ENCODE measurements at regions not wholly inside any gene's neighbourhood (a gene's known extent, or its start where the extent isn't known, plus 50 kb on each side); places are given as distances from the start of the nearest gene placed in this dataset.

DNA sequence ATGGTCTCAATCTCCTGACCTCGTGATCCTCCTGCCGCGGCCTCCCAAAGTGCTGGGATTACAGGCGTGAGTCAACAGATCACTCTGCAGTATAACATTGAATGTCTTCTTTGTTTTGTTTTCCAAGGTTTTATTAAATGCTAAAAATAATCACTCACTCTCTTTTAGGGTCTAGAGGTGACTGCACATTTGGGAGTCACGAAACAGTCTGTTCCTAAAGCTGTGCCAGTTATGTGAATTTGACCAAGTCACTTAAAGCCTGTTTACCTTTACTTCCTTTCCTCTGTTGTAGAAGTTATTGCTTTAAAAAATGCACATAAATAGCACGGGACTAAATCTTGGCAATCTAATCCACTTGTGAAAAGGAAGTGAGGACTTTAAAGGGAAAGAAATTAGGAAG is 304.9 kb upstream of the PTGER4 start:
- TF ChIP-seq, protein P1, sequence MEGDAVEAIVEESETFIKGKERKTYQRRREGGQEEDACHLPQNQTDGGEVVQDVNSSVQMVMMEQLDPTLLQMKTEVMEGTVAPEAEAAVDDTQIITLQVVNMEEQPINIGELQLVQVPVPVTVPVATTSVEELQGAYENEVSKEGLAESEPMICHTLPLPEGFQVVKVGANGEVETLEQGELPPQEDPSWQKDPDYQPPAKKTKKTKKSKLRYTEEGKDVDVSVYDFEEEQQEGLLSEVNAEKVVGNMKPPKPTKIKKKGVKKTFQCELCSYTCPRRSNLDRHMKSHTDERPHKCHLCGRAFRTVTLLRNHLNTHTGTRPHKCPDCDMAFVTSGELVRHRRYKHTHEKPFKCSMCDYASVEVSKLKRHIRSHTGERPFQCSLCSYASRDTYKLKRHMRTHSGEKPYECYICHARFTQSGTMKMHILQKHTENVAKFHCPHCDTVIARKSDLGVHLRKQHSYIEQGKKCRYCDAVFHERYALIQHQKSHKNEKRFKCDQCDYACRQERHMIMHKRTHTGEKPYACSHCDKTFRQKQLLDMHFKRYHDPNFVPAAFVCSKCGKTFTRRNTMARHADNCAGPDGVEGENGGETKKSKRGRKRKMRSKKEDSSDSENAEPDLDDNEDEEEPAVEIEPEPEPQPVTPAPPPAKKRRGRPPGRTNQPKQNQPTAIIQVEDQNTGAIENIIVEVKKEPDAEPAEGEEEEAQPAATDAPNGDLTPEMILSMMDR (IDR thresholded peaks at IDR 0.05; ENCODE audit: insufficient read depth, low read length, poor library complexity, severe bottlenecking): no peak
- H3K27me3 ChIP-seq (replicated peaks; ENCODE audit: control insufficient read depth, insufficient read depth, low read length): no peaks in the 10 kb centered on the region
- H3K4me3 ChIP-seq (replicated peaks; ENCODE audit: low read depth, low read length): no peak overlapping the region
- no peaks in the 10 kb centered on the region for H3K36me3 ChIP-seq (ENCODE audit: control insufficient read depth, insufficient read depth, low read length)
- DNase-seq (ENCODE audit: extremely low read depth, insufficient read length): no peak

DNA sequence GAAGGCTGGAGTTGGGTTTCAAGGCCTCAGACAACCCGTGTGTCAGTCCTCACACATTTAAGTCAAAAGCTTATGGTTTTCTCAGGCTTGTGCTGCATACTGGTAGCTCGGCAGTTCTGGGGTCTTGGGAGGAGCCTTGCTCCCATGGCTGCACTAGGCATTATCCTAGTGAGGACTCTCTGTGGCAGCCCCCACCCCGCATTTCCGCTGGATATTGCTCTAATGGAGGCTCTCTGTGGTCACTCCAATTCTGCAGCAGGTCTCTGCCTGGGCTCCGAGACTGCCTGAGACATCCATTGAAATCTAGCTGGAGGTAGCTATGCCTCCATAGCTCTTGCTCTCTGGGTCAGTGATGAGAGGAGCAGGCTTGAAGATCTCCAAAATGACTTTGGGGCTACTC is 311.5 kb upstream of the PTGER4 start:
- DNase-seq (ENCODE audit: extremely low read depth, insufficient read length): no peak
- TF ChIP-seq, protein P1 (IDR thresholded peaks at IDR 0.05; ENCODE audit: insufficient read depth, low read length, poor library complexity, severe bottlenecking): no peak
- Histone ChIP-seq H3K4me3 (replicated peaks; ENCODE audit: low read depth, low read length) (no peak overlapping the region), H3K36me3 (ENCODE audit: control insufficient read depth, insufficient read depth, low read length) (no peaks in the 10 kb centered on the region), H3K27me3 (replicated peaks; ENCODE audit: control insufficient read depth, insufficient read depth, low read length) (no peaks in the 10 kb centered on the region)

DNA sequence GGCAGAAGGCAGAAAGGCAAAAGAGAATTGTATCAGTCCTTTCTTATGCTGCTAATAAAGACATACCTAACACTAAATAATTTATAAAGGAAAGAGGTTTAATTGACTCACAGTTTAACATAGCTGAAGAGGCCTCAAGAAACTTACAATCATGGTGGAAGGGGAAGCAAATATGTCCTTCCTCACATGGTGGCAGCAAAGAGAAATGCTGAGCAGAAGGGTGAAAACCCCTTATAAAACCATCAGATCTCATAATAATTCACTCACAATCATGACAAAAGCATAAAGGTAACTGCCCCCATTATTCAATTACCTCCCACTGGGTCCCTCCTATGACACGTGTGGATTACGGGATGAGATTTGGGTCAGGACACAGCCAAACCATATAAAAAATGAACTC is 312.5 kb upstream of the PTGER4 start:
- Histone ChIP-seq H3K4me3 (replicated peaks; ENCODE audit: low read depth, low read length) (no peak overlapping the region), H3K27me3 (replicated peaks; ENCODE audit: control insufficient read depth, insufficient read depth, low read length) (no peaks in the 10 kb centered on the region), H3K36me3 (ENCODE audit: control insufficient read depth, insufficient read depth, low read length) (no peaks in the 10 kb centered on the region)
- TF ChIP-seq, protein P1 (IDR thresholded peaks at IDR 0.05; ENCODE audit: insufficient read depth, low read length, poor library complexity, severe bottlenecking): peak; percentile 15
- DNase-seq (ENCODE audit: extremely low read depth, insufficient read length): no peak

DNA sequence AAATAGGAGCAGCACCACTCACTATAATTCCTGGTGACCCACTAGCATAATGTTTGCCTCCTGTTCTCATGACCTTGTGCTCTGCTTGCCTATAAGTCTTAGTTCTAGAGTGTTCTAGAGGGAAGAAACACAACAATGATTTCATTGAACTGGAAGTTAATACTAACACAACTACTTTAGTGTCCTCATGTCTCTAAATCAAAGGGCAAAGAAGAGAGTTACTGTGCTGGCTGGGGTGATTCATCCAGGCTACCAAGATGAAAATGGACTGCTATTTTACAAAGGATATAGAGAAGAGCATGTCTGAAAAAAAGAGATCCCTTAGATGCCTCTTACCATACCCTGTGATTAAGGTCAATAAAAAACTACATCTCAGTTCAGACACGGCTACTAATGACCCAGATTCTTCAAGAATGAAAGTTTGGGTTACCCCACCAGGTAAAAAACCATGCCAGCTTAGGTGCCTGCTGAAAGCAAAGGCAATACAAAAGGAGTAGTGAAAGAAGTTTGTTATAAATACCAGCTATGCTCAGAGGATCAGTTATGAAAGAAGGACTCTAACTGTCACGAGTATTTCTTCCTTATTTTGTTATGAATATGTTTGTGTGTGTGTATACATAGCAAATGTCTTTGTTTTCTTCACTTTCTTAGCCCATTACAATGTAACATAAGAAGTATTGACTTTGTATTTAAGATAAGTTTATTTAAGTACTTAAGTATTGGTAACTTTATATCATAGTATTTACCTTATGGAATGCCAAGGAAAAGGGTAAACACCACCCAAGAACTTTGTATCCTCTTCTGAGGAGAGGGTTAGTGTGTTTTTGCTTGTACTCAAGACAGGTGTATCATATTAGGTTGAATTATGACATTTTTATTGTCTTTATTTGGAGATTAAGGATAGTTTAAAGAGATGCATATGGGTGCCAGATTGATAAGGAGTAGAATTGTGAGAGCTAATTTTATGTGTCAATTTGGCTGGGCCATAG is 314.1 kb upstream of the PTGER4 start:
- Histone ChIP-seq H3K27me3 (replicated peaks; ENCODE audit: control insufficient read depth, insufficient read depth, low read length) (no peaks in the 10 kb centered on the region), H3K4me3 (replicated peaks; ENCODE audit: low read depth, low read length) (no peak overlapping the region), H3K36me3 (ENCODE audit: control insufficient read depth, insufficient read depth, low read length) (no peaks in the 10 kb centered on the region)
- DNase-seq (ENCODE audit: extremely low read depth, insufficient read length): no peak
- TF ChIP-seq, protein P1 (IDR thresholded peaks at IDR 0.05; ENCODE audit: insufficient read depth, low read length, poor library complexity, severe bottlenecking): no peak

DNA sequence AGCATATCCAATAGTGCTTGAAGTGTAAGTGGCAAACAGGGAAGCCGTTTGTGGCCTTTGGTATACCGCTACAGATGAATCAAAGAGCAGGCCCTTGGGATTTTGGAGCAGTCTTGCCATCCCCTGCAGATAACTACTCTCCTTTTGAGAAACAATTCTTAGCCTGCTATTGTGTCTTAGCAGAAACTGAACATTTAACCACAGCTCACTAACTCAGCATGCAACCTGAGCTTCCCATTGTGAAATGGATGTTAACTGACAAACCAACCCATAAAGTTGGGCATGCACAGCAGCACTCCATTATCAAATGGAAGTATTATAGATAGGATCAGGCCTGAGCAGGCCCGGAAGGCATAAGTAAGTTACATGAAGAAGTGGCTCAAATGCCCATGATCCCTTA is 315.3 kb upstream of the PTGER4 start:
- DNase-seq (ENCODE audit: extremely low read depth, insufficient read length): no peak
- TF ChIP-seq, protein P1 (IDR thresholded peaks at IDR 0.05; ENCODE audit: insufficient read depth, low read length, poor library complexity, severe bottlenecking): no peak
- Histone ChIP-seq H3K27me3 (replicated peaks; ENCODE audit: control insufficient read depth, insufficient read depth, low read length) (no peaks in the 10 kb centered on the region), H3K4me3 (replicated peaks; ENCODE audit: low read depth, low read length) (no peak overlapping the region), H3K36me3 (ENCODE audit: control insufficient read depth, insufficient read depth, low read length) (no peaks in the 10 kb centered on the region)
